ENCODE measurements at regions not wholly inside any gene's neighbourhood (a gene's known extent, or its start where the extent isn't known, plus 50 kb on each side); places are given as distances from the start of the nearest gene placed in this dataset.

- H3K27ac ChIP-seq (ENCODE audit: low read length in 2 of 2): no peak overlapping the region
- no peak overlapping the region for H3K9ac ChIP-seq (ENCODE audit: low read length)
- POLR2A ChIA-PET: no interaction called here
- no peaks in the 10 kb centered on the region for H3K27me3 Mint-ChIP-seq
- no peaks in the 10 kb centered on the region for H3K27me3 ChIP-seq (replicated peaks in 1 of 4; ENCODE audit: control extremely low read depth in 1 of 4, control insufficient read depth in 3 of 4, insufficient read depth in 4 of 4, low read length in 3 of 4)
- H3K4me2 ChIP-seq (replicated peaks; ENCODE audit: low read depth, low read length, poor library complexity, severe bottlenecking): no peak overlapping the region
- H3K4me1 Mint-ChIP-seq: no peaks in the 10 kb centered on the region
- 100% methylated on average over 1 of the region's 2 CpGs for WGBS (ENCODE audit: insufficient coverage)
- H3K9me3 ChIP-seq (ENCODE audit: control extremely low read depth in 1 of 3, control insufficient read depth in 2 of 3, insufficient read depth in 1 of 3, low read length in 2 of 3): peaks cover 0 to 5% (median 0%) of the 10 kb centered on the region in 3 donors
- no peak overlapping the region for H3K4me3 ChIP-seq (ENCODE audit: control extremely low read depth in 1 of 5, extremely low read depth in 1 of 5, insufficient read depth in 1 of 5, low read depth in 2 of 5, low read length in 4 of 5)
- H4K20me1 ChIP-seq (ENCODE audit: control insufficient read depth, insufficient read depth, low read length, poor library complexity, severe bottlenecking): no peaks in the 10 kb centered on the region
- DNase-seq (no peak), ATAC-seq (ENCODE audit: low read depth) (no peak)
- CTCF ChIA-PET: no interaction called here
- no peak overlapping the region for H2AFZ ChIP-seq (ENCODE audit: insufficient read depth, low read depth, low read length, poor library complexity, severe bottlenecking)
- no peak overlapping the region for H3K4me3 Mint-ChIP-seq
- no peak overlapping the region for H3K27ac Mint-ChIP-seq
- intact Hi-C loops (cut with micrococcal nuclease): no loop called here
- H3K9me3 Mint-ChIP-seq (ENCODE audit: insufficient read depth): no peaks in the 10 kb centered on the region
- no peaks in the 10 kb centered on the region for H3K36me3 ChIP-seq (replicated peaks in 1 of 2; ENCODE audit: control extremely low read depth in 1 of 2, control insufficient read depth in 1 of 2, extremely low read depth in 1 of 2, insufficient read depth in 2 of 2, low read length in 1 of 2)
- H3K4me1 ChIP-seq (ENCODE audit: control insufficient read depth in 2 of 2, insufficient read depth in 2 of 2, low read length in 2 of 2): no peaks in the 10 kb centered on the region
- no peak for TF ChIP-seq CTCF (IDR thresholded peaks at IDR 0.05)
- TF ChIP-seq EZH2 (IDR thresholded peaks at IDR 0.05; ENCODE audit: borderline replicate concordance, insufficient read depth, low read depth, low read length, poor library complexity, severe bottlenecking): no peak
- no peaks in the 10 kb centered on the region for H3K79me2 ChIP-seq (ENCODE audit: control insufficient read depth, insufficient read depth, low read length)
Observed at GRCh38 chr18:30342675-30343074, 699.9 kb downstream of the DSC3 start.

- CTCF ChIA-PET: no interaction called here
- no peak overlapping the region for H3K9ac ChIP-seq (ENCODE audit: low read length)
Observed at GRCh38 chr18:30334781-30335180, 707.8 kb downstream of the DSC3 start.

More at GRCh38 chr18:30334781-30335180, 707.8 kb downstream of the DSC3 start:
- Histone ChIP-seq H3K79me2 (ENCODE audit: control insufficient read depth, insufficient read depth, low read length) (no peaks in the 10 kb centered on the region), H4K20me1 (ENCODE audit: control insufficient read depth, insufficient read depth, low read length, poor library complexity, severe bottlenecking) (no peaks in the 10 kb centered on the region), H3K4me1 (ENCODE audit: control insufficient read depth in 2 of 2, insufficient read depth in 2 of 2, low read length in 2 of 2) (no peaks in the 10 kb centered on the region), H3K27ac (ENCODE audit: low read length in 2 of 2) (no peak overlapping the region), H3K4me3 (ENCODE audit: control extremely low read depth in 1 of 5, extremely low read depth in 1 of 5, insufficient read depth in 1 of 5, low read depth in 2 of 5, low read length in 4 of 5) (no peak overlapping the region), H3K27me3 (replicated peaks in 1 of 4; ENCODE audit: control extremely low read depth in 1 of 4, control insufficient read depth in 3 of 4, insufficient read depth in 4 of 4, low read length in 3 of 4) (no peaks in the 10 kb centered on the region), H3K36me3 (replicated peaks in 1 of 2; ENCODE audit: control extremely low read depth in 1 of 2, control insufficient read depth in 1 of 2, extremely low read depth in 1 of 2, insufficient read depth in 2 of 2, low read length in 1 of 2) (no peaks in the 10 kb centered on the region), H2AFZ (ENCODE audit: insufficient read depth, low read depth, low read length, poor library complexity, severe bottlenecking) (no peak overlapping the region), H3K4me2 (replicated peaks; ENCODE audit: low read depth, low read length, poor library complexity, severe bottlenecking) (no peak overlapping the region), H3K9me3 (ENCODE audit: control extremely low read depth in 1 of 3, control insufficient read depth in 2 of 3, insufficient read depth in 1 of 3, low read length in 2 of 3) (no peaks in the 10 kb centered on the region)
- POLR2A ChIA-PET: no interaction called here
- Mint-ChIP-seq H3K4me3 (no peak overlapping the region), H3K27me3 (no peaks in the 10 kb centered on the region), H3K4me1 (no peaks in the 10 kb centered on the region), H3K27ac (no peak overlapping the region), H3K9me3 (ENCODE audit: insufficient read depth) (no peaks in the 10 kb centered on the region)
- intact Hi-C loops (cut with micrococcal nuclease): no loop called here
- no peak for DNase-seq
- TF ChIP-seq EZH2 (IDR thresholded peaks at IDR 0.05; ENCODE audit: borderline replicate concordance, insufficient read depth, low read depth, low read length, poor library complexity, severe bottlenecking): no peak
- TF ChIP-seq CTCF (IDR thresholded peaks at IDR 0.05): no peak
- no peak for ATAC-seq (ENCODE audit: low read depth)
- 84% methylated on average over 5 of the region's 7 CpGs for WGBS (ENCODE audit: insufficient coverage)

Data from B cell (primary cell).